NCI-H524 treated with DMSO at 0.1 percent for 48 hours (cell line): ENCODE measurements at regions not wholly inside any gene's neighbourhood (a gene's known extent, or its start where the extent isn't known, plus 50 kb on each side); places are given as distances from the start of the nearest gene placed in this dataset.

Experiments used
- DNase-seq: peaks from one replicate; lab custom pipeline; 2025; lab: John Stamatoyannopoulos, UW

DNA sequence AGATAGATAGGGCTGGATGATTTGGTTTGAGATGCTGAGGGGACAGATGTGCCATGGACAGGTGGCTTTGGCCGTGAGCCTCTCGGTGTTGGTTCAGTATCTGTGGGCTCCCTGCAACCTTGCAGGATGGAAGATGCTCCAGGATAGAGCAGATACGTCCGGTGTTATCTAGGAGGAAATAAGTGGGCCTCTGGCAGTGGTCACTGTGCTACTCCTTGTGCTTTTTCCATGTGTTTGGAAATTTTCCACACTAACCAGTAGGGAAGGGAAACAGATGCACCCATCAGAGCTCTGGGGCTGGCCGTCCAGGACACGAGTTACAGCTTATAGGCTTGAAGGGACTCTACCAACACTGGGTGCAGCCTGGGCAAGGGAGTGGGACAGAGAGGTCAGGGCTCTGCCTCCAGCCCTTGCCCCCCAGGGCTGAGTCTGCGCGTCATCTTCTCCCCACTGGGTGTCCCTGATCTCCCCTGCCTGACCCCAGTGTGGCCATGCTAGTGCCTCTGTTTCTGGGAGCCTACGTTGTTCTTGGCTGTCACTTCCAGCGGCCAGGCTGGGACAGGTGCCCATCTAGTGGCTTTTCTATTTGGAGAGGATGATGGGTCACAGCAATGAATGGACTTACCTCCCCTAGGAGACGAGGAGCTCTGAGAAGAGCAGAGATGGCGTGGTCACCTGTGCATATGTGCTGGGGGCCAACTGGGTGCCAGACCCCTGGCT is 166.9 kb downstream of the SEC14L1 start:
- DNase-seq: no peak

GRCh38 chr17:77308861-77309726 is 168.3 kb downstream of the SEC14L1 start:
- no peak for DNase-seq

- no peak for DNase-seq
Observed at GRCh38 chr17:77310336-77310735, 169.6 kb downstream of the SEC14L1 start.

DNA sequence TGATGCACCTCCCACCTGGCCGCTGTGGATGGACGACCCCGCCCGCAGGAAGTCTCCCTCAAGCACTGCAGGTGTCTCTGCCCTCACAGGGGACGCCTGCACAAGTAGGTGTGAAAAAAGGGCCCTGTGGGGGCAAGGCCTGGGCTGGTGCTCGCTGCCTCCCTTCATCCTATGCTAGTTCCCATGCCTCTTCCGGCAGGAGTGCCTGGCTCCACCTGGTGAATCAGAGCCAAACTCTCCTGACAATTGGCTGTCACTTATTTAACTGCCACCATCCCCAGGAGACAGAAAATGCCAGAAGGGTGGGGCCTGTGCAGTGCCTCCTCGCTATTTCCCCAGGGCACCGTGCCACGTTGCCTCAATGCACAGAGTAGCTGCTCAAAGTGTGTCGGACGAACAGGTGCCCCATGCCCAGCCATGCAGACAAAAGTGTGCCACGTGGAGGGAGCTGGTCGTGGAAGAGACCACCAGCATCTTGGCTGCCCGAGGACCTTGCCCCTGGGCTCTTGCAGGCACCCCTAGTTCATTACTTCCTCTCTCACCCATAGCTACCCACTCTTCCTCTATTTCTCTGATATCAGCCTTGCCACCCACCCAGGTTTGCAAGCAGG is 170.7 kb downstream of the SEC14L1 start:
- no peak for DNase-seq

GRCh38 chr17:77312061-77312701 is 171.4 kb downstream of the SEC14L1 start:
- DNase-seq: no peak

GRCh38 chr17:77312786-77313599 is 172.2 kb downstream of the SEC14L1 start:
- no peak for DNase-seq

DNA sequence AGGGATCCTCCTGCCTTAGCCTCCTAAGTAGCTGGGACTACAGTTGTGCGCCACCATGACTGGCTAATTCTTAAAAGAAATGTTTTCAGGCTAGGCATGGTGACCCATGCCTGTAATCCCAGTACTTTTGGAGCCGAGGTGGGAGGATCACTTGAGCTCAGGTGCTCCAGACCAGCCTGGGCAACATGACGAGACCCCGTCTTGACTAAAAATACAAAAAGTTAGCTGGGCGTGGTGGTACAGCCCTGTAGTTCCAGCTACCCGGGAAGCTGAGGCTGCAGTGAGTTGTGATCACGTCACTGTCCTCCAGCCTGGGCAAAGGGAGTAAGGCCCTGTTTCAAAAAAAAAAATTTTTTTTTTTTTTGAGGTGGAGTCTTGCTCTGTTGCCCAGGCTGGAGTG is 173.1 kb downstream of the SEC14L1 start:
- DNase-seq: no peak

DNA sequence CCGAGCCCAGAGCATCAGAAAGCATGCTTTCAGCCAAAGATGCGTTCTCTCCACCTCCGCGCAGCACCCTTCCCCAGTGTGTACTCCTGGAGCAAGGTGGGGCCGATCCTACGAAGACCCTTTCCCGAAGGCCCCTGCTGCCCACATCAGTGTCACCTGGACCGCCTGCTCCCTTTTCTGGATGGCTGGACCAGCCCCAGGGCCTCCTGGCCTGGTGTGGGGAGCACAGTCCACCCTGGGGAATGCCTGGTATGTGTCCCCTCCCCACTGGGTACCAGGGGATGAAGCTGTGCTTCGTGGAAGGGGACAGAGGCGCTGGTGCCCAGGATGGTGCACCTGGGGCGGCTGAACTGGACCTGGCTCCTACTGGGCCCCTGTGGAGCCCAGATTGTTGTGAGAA is 173.8 kb downstream of the SEC14L1 start:
- DNase-seq: no peak

- no peak for DNase-seq
Observed at GRCh38 chr17:77315010-77315409, 174.2 kb downstream of the SEC14L1 start.

DNA sequence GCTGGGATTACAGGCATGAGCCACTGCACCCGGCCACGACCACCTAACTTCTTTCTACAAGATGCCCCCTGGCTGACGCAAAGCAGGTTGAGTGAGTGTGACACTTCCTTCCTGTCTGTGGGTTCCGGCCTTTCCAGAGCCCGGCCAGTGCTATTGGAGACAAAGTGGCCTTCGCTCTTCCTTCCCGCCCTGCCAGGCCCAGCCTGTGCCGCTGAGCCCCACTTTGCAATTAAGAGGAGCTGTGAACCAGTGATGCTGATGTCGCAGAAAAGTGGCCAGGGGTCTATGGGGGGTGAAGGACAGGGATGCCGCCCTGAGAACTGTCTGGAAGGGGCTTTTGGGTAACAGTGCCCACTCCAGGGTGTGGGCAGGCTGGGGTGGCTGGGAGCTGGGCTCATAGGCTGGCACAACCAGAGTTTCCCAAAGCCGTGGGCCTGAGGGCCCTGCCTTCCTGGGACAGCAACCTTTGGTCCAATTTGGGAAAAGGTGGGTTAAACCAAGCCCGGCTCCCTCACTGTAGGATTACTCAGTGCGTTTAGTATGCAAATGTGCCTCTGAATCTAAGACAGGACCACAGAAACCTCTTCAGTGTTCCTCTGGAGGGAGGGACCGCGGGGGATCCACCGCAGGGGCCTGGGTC is 174.9 kb downstream of the SEC14L1 start:
- DNase-seq: no peak

DNA sequence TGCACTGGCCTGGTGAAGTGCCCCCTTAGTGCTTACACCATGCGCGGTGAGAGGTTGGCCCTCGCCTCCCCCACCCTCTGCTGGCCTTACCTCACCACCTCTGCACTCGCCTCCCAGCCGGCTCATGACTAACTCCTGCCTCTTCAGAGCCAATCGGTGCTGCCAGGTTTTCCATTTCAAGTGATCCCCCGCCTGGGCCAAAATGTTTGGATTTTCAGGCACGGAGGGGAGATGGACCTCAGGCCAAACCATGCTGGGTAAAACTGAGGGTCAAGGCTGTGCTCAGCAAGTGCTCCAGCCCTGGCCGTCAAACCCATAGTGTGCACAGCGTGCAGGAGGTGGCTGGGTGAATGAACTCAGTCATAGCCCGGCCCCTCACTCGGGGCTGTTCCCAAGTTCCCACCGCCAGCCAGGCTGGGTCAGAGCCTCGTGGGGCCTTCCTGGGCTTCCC is 175.4 kb downstream of the SEC14L1 start:
- no peak for DNase-seq

GRCh38 chr17:77316651-77317050 is 175.9 kb downstream of the SEC14L1 start:
- DNase-seq: no peak

GRCh38 chr17:77317091-77317750 is 176.5 kb downstream of the SEC14L1 start:
- DNase-seq: no peak

GRCh38 chr17:77318021-77318420 is 177.3 kb downstream of the SEC14L1 start:
- DNase-seq: no peak

GRCh38 chr17:77318491-77319210 is 177.9 kb downstream of the SEC14L1 start:
- no peak for DNase-seq

DNA sequence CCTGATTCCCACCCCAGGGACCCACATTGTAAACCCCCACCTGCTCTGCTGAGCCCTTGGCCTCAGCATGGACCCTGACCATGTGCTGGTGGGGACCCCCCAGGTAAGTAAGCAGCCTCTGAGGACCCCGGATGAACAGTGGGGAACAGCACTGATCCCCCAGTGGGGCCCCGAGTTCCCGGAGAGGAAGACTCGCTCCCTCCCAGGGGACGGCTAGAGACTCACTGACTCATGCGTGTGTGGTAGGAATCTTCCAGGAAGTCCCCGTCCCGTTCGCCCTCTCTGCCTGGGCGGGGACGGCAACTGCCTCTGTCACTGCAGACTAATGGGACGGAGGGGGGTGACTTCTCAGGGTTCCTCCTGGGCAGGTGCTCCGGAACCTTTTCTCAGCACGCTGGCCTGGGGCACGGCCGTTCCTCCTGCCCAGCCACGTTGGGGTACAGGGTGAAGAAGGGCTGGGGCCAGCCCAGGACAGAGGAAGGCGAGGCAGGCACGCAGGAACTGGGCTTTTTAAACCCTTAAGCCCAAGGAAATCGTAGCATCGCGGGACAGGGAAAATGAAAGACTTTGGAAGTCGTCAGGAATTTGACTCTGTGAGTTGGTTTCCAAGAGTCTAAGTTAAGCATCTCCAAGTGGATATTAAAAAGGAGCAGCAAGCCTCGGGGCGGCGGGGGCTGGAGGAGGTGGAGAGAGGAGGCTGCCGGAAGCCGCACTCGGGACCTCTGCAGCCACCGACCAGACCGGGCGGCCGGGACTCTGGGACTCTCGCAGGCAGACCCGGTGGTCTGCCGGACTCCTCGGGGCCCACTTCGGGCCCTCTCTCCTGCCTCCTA is 178.7 kb downstream of the SEC14L1 start:
- no peak for DNase-seq

DNA sequence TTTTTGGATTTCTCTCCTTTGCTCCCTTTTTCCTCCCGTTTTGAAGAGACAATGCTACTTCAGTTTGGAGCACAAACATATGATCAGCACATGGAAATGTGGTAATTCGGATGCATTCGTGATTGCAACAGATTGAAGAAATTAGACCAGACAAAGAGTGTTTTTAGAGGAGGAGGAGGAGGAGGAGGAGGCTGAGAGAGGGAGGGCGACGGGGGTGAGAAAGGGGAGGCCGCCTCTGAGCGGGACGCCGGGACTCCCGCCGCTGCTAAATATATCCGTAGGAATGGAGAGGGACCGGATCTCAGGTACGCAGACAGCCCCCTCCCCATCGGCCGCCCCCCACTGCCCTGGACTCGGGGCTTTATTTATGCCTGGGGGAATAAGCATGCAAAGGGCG is 179.3 kb downstream of the SEC14L1 start:
- DNase-seq: no peak

- DNase-seq: no peak
Observed at GRCh38 chr17:77320485-77321256, 179.9 kb downstream of the SEC14L1 start.
